GM21825 (cell line): ENCODE measurements at regions not wholly inside any gene's neighbourhood (a gene's known extent, or its start where the extent isn't known, plus 50 kb on each side); places are given as distances from the start of the nearest gene placed in this dataset.

Experiments
- ATAC-seq: cut with Tn5 transposase; IDR thresholded peaks from one replicate; pipeline ENCODE4 v1.9.1; 2021; ENCODE audit warnings: mild to moderate bottlenecking, moderate library complexity; ENCODE audit not compliant: unreplicated experiment

DNA sequence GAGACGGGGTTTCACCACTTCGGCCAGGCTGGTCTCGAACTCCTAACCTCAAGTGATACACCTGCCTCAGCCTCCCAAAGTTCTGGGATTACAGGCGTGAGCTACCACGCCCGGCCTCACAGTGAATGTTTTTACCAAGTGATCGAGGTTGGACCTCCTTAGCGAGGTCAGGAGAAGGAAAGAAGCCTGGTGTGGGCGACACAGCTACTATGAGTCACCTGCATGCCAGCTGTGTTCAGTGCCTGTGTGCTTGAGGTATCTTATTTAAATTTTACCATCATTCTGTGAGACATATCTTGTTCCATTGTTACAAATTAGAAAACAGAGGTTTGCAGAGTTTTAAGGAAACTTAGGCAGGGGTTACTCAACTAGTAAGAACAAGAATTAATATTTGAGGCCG, 174.8 kb upstream of the DYNLRB2 start:
- ATAC-seq = no peak

DNA sequence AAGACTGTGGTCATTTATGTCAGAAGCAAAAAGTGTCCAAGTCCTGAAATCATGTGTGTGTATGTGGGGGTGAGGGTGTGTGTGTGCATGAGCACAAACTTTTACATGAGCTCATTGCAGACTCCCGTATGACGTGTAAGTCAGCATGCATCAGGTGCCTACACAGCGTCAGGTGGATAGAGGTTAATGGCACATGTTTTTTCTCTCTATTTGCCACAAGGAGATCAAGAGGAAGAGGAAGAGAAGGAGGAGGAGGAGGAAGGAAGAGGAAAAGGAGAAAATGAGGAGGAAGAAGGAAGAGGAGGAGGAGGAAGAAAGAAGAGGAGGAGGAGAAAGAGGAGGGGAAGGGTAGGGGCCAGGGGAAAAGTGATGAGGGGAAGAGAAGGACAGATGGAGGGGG, 178.0 kb upstream of the DYNLRB2 start:
- ATAC-seq = no peak

DNA sequence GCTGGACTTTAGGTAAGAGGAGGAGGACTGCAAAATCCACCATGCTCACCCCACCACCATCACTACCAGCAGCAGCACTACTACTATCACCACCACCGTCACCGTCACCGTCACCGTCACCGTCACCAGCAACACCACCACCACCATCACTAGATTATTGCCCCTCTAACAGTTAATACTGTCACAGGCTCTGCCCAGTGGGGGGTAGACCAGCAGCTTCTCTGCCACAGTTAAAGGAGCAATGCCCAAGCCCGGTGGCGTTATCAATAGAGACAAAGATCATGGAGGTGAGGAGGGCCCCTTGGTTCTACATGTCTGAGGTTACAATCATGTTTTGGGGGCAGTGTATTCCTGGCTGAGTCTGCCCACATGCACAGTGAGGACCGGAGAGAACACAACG, 184.4 kb upstream of the DYNLRB2 start:
- no peak for ATAC-seq

DNA sequence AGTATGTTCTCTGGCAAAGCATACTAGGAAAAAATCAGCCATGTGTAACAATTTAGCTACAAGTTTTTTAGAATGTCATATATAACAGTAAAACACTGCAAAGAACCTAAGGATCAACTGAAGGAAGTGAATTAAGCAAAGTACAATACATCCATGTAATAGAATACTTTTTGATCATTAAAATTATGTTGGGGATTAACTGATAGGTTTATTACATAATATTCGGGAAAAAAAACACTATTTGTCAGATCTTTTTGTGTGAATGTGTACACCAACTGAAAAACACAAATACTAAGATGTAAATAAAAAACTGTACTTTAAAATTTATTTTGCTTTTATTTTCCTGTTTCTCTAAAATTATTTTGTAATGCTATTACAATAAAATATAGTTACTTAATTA, 185.5 kb upstream of the DYNLRB2 start:
- no peak for ATAC-seq

DNA sequence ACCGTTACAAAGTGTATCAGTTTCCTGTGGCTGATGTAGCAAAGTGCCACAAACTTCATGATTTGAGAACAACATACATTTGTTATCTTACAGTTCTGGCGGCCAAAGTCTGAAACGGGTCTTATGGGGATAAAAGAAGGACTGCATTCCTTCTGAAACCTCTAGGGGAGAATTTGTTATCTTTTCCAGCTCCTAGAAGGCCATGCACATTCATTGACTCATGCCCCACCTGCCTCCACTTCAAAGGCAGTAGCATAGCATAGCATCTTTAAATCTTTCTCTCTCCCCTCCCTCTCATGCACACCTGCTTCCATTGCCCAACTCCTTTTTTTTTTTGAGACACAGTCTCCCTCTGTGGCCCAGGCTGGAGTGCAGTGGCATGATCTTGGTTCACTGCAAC, 190.7 kb upstream of the DYNLRB2 start:
- ATAC-seq = no peak

DNA sequence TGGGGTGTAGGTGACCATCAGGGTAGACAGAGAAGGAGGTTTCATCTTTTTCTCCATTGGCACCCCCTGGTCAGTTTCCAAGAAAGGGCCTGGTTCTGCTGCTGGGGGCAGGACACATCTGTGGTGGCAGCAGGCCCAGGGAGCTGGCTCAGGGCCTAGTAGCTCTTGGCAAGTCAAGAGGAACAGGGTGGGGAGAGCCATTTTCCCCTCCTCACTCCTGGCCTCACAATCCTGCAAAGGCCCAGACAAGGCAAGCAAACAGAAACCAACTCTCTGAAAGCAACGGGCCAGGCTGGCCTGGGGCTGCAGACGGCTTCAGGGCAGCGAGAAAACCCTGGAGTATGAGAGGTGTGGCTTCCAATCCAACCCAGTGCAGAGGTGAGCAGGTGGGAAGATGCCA, 192.9 kb upstream of the DYNLRB2 start:
- no peak for ATAC-seq

DNA sequence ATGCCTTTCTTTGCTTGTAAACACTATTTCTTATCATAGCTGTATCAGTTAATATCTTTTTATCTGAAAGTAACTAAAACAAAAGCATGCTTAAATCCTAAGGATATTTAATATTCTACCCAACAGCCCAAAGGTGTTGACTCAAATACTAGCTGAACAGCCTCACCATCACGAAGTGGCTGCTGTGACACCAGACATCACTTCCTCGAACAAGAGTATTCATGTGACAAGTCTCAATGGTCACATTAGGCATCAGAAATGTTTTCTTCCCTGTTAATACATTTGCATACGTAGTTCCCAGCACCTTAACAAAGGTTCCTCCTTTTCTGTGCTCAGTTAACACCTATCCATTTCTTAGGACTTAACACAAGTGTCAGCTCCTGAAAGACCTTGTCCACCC, 193.8 kb upstream of the DYNLRB2 start:
- no peak for ATAC-seq

DNA sequence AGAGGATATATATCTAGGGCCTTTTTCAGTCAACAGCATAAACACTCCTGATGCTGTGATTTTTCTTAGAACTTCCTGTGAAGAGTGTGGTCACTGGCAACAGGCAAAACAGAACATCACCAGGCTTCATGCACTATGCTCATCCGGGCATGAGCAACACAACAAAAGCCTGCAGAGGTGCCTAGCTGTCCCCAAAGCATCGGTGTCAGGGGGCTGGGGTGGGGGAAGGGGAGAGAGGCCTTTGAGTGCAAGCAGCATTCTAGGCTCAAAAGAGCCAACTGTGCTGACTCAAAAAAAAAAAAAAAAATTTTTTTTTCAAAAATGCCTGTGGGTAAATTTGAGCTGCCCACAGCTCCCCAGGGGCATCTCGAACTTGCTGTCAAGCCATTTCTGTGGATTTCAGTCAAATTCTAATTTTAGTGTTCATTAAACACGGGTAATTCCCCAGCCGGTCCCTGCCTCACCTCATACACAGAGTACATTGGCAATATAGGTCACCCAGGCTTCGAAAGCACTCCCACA, 194.6 kb upstream of the DYNLRB2 start:
- peak; percentile 74 for ATAC-seq

DNA sequence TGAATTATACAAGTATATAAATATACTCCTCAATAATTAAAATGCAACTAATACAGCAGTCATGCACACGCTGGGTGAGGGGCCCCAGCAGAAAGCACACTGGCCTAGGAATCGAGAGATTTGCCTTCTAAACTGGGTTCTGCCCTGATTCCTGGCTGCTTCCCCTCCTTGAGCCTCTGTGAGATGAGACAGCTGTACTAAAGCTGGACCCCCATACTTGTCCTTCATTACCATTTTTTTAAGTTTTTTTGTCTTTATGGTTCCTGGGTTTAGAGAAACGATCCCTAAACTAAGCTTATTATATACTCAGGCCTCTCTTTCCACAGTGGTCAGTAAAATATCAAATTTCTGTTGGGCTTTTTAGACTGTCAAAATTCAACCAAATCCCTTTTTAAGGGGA, 195.1 kb upstream of the DYNLRB2 start:
- ATAC-seq = no peak

DNA sequence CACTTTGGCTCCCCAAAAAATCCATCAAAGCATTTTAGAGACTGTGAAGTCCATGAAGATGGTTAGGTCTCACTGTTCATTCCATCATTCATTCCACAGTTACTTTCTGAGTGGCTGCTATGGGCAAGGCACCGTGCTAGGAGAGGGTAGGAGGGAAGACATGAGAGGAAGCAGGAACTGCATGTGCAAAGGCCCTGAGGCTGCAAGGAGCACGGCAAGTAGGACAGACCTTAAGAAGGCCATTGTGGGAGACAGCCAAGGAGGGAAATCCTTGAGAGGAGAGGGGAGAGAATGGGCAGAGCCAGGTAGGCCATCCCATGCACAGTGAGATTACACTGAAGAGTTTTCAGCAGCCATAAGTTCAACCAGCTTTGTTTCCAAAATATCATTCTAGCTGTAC, 196.2 kb upstream of the DYNLRB2 start:
- ATAC-seq = no peak

DNA sequence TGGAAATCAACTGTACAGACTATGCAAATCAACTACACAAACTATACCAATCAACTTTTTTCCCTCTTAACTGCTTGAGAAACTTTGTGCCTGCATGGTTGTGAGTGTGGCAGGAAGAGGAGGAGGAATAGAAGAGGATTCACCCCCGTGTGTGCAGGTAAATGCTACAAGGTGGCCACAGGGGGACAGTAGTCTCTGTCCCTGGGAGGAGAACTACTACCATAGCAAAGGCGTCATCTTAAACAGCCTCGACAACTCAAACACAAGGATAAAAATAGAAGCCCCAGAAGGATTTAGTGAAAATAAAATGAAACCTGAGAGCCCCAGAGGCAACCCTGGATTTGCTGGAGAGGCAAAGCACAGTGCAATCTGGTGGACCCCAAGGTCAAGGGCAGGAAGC, 199.5 kb upstream of the DYNLRB2 start:
- ATAC-seq = no peak

DNA sequence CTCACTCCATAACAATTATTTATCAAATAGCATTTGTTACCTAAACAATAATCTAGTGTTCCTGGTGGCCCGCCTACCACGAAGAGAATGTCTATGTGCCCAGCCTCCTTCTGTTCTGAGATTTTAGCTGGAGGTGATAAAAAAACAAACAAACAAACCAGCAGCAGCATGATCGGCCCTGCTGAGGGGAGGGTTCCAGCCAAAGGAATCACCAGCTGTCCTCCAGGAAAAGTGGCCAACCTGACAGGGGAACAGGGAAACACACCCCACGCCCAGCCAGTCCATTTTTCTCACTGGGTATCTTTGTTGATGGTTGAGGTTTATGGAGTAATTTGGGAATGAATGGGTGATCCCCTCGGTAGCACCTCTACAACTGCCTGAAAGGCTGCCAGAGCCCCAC, 203.0 kb upstream of the DYNLRB2 start:
- ATAC-seq = no peak

DNA sequence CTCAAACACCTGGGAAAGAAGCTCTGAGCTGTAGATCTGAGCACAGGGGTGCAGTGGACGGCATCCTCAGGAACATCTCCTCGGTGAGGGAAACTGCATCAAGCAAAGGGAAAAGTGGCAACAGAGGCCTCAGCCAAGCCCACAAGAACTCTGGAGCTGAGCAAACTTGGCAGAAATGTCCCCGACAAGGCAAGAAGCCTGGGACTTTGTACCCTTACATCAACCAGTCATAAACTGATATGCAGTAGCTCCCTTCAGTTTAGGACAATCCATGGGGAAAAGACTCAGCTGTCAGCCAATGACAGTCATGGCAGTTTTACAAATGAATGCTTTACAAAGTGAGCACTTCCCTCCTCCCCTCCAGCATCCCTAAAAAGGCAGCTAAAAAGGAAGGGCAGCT, 210.0 kb upstream of the DYNLRB2 start:
- no peak for ATAC-seq

DNA sequence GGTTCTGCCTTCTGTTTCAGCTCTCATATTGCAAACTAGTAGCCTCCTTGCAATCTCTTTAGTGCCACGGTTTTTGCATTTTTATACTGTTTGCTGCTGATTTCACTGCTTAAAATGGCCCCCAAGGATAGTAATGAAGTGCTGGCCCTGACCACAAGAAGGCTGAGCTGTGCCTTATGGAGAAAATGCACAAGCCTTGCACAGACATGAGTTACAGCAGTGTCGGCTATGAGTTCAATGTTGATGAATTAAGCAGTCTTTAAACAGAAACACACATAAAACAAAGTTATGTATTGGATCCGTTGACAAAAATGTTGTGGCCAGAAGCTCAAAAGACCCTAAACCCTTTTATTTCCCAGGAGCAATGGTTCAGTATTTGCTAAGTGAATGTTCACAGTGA, 210.6 kb upstream of the DYNLRB2 start:
- ATAC-seq = no peak

DNA sequence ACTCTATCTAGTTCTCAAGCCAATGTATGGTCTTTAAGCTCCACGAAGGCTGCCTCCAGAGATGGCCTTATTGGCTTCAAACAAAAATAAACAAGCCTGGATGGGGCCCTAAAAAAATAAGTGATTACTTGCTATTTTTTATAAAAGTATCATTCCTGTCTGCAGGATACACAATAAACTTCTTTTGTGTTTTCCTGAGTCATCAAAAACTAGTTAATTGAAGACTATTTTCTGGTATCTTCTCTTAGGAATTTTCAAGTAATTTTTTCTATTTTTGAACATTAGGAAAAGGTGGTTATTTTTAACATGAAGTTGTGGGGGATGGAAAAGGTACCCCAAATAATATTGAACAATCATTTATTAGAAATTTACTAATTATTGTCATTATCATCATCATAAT, 213.1 kb upstream of the DYNLRB2 start:
- no peak for ATAC-seq

DNA sequence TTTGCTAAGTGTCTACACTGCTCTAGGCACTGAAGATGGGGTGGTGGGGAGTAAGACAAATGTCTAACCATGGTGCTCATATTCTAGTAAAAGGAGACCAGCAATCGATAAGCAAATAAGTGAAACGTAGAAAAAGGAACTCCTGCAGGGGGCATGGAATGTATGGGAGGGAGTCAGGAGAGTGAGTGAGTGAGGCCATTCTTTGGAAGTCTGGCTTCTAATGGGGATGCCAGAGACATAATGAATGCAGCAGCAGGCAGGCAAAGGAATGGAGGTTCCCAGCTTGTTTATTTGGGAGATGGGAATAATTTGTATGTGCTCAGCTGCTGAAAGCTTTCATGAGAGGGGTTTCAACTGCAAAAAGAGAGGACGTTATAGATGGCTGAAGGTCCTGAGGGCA, 216.4 kb upstream of the DYNLRB2 start:
- ATAC-seq = no peak

DNA sequence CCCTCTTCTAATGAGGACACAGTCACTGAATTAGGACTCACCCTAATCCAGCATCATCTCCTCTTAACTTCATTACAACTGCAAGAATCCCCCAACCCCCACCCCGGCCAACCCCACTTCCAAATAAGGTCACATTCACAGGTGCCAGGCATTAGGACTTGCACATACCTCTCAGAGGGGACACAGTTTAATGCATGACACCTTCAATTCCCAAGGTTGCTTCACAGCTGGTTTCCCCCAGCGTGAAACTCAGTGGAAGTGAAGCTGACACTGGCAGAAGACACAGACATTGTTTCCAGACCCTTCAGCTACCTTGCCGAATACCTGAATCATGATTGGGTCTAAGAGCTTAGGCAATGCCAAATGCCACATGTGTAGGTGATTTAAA, 217.0 kb upstream of the DYNLRB2 start:
- no peak for ATAC-seq

DNA sequence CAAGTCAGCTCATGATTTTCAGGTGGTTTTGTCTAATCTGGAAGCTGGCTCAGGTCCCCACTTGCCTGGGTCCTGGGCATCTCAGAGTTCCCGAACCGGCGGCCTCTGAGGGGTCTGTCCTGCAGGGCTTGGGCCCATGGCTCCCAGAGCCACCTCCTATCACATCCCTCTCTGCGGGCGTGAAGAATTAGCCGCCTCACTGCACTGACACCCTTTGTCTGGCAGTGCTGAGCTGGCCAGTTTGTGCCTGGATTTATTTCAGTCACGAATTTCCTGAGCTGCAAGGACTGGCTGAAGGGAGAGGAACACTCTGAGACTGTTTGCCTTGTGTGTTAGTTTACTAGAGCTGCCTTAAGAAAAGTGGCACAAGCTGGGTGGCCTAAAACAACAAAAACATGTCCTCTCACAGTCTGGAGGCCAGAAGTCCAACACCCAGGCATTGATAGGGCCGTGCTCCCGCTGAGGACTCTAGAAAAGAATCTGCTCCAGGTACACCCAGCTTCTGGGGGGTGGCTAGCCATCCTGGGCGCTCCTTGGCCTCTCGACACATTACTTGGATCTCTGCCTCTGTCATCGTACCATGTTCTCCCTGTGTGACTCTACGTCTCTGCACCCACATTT, 217.5 kb upstream of the DYNLRB2 start:
- ATAC-seq = no peak

DNA sequence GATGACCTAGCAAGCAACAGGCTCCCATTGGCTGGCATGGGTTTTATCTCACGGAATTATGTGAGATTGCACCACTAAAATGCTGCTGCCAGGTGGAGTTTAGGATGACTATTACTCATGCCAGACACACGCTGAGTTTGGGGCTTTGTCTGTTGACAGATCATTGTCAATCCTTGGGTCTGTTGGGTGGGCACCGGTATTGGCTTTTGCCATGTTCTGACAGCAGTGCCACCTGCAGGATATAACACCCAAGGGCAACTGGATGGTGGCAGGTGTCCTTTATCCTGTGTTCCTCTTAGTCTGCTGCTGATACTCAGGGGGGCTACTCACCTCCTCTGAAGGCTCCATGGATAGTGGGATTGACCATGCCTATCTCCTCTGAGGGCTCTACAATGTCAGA, 221.6 kb upstream of the DYNLRB2 start:
- no peak for ATAC-seq

DNA sequence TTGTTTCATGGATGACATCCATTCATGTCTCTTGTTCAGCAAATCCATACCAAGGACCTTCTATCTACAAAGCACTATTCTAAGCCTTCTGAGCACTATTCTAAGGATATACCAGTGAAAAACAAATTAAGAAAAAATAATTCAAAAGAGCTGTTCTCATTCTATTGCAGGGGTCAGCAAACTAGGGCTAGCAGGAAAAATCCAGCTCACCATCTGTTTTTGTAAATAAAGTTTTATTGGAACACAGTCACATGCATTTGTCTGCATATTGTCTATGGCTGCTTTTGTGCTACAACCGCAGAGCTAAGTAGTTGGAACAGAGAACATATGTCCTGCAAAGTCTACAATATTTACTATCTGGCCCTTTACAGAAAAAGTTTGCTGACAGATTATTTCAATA, 222.7 kb upstream of the DYNLRB2 start:
- ATAC-seq = no peak

DNA sequence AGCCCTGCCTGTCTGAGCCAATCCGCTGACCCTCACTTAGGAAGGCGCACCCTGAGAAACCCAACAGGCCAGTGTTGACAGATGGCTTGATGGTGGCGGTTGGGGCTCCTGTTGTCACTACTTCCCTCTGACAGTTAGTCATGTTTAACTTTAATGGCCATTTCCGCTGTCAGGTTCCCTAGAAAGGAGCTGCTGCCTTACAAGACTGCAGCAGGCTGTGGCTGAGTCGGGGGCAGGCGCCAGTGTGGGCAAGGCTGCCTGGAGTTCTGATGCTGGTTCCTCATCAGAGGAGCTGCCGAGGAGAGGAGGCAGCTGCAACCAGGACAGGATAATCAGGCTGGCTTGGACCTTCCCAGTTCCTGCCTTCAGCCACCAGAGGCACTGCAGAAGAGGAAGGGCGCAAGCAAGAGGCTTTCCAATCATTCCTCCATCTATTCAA, 223.2 kb upstream of the DYNLRB2 start:
- no peak for ATAC-seq

DNA sequence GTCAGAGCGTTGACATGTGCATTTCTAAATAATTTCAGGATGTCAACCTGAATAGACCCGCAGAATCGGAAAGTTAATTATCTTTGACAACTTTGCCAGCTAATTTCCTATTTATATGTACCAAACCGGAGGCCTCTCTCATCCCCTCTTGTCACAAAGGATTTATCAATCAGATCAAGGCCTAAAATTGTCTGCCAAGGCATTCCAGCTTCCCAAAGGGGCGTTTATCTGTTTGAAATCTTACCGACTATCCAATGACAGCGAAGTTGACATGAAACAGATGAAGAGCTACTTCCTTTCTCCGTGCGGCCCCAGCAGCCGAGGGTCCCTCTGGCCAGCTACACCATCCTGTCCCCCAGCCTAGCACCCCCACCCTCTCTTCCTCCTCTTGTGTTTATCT, 223.7 kb upstream of the DYNLRB2 start:
- no peak for ATAC-seq

DNA sequence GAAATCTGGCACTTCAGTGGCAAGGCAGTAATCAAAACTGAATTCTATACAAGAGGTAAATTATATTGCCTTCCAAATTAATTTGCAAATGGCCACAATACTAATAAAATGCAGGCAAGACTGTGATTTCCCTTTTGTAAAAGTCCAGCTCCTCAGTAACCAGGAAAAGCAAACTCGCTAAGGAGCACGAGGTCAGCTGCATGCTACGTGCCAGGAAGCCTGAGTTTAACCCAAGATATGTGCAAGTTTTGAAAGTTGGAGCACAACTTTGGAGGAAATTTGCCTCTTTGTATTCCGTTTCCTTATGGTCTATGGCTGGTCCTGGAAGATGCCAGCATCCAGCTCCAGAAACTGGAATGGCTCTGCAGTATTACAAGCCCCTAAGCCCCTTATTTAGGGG, 226.8 kb upstream of the DYNLRB2 start:
- no peak for ATAC-seq
